HL-60/S4 treated with retinoic acid at 250 ng/mL for 4 days and 3 days (cell line): ENCODE measurements at regions not wholly inside any gene's neighbourhood (a gene's known extent, or its start where the extent isn't known, plus 50 kb on each side); places are given as distances from the start of the nearest gene placed in this dataset.

ENCODE experiments used
- in situ Hi-C: fragments of 300-500 bp; cut with MboI; formaldehyde crosslinking; loops from 2 replicates; pipeline ENCODE4 v1.7.0; 2022; ENCODE audit warnings: low sequenced_read_pairs

GRCh38 chr13:78341032-78341431 lies 262.3 kb downstream of the POU4F1 start:
- in situ Hi-C loops, result no loop called here

- in situ Hi-C loops, result no loop called here
These were observed 263.4 kb downstream of the POU4F1 start for GRCh38 chr13:78339927-78340326.

- in situ Hi-C loops, result no loop called here
These were observed 269.3 kb downstream of the POU4F1 start for GRCh38 chr13:78334059-78334458.

GRCh38 chr13:78326633-78327032 lies 276.7 kb downstream of the POU4F1 start:
- in situ Hi-C loops, result no loop called here

GRCh38 chr13:78325585-78325984 lies 277.8 kb downstream of the POU4F1 start:
- in situ Hi-C loops, result no loop called here

GRCh38 chr13:78323848-78324247 lies 279.5 kb downstream of the POU4F1 start:
- in situ Hi-C loops, result no loop called here

- in situ Hi-C loops, result no loop called here
These were observed 280.3 kb downstream of the POU4F1 start for GRCh38 chr13:78323040-78323439.

- in situ Hi-C loops, result no loop called here
These were observed 284.2 kb downstream of the POU4F1 start for GRCh38 chr13:78319101-78319627.

- in situ Hi-C loops, result no loop called here
These were observed 286.3 kb downstream of the POU4F1 start for GRCh38 chr13:78317030-78317429.

- in situ Hi-C loops, result no loop called here
These were observed 293.7 kb downstream of the POU4F1 start for GRCh38 chr13:78309497-78310180.

- in situ Hi-C loops, result no loop called here
These were observed 296.7 kb downstream of the POU4F1 start for GRCh38 chr13:78306519-78307206.

GRCh38 chr13:78305171-78305570 lies 298.2 kb downstream of the POU4F1 start:
- in situ Hi-C loops, result no loop called here

GRCh38 chr13:78299832-78300623 lies 303.3 kb downstream of the POU4F1 start:
- in situ Hi-C loops, result no loop called here

GRCh38 chr13:78298657-78299056 lies 304.7 kb downstream of the POU4F1 start:
- in situ Hi-C loops, result no loop called here

- in situ Hi-C loops, result no loop called here
These were observed 316.6 kb downstream of the POU4F1 start for GRCh38 chr13:78286748-78287147.

GRCh38 chr13:78265098-78265497 lies 338.3 kb downstream of the POU4F1 start:
- in situ Hi-C loops, result no loop called here

- in situ Hi-C loops, result no loop called here
These were observed 339.7 kb upstream of the EDNRB start for GRCh38 chr13:78258304-78258703.

- in situ Hi-C loops, result no loop called here
These were observed 337.9 kb upstream of the EDNRB start for GRCh38 chr13:78256484-78256883.

GRCh38 chr13:78254113-78254512 lies 335.5 kb upstream of the EDNRB start:
- in situ Hi-C loops, result no loop called here

GRCh38 chr13:78247362-78247761 lies 328.7 kb upstream of the EDNRB start:
- in situ Hi-C loops, result no loop called here

GRCh38 chr13:78241278-78241919 lies 322.8 kb upstream of the EDNRB start:
- in situ Hi-C loops, result no loop called here
